Stimulated activated CD8-positive, alpha-beta memory T cell treated with anti-CD3 and anti-CD28 coated beads, Interleukin-2, amount 100 ng/mL, for 48 hours (primary cell): ENCODE measurements at regions not wholly inside any gene's neighbourhood (a gene's known extent, or its start where the extent isn't known, plus 50 kb on each side); places are given as distances from the start of the nearest gene placed in this dataset.
"Not testable (repeated sequence)": the region's sequence is repeated elsewhere in the genome, so short reads cannot be mapped to it uniquely, and the experiment has no call there.

Experiments
- DNase-seq, 2 donors: peaks; one replicate each; pipeline ENCODE4 v3.0.0-alpha.2; 2020; ENCODE audit warnings: low read depth in 2 of 2

DNA sequence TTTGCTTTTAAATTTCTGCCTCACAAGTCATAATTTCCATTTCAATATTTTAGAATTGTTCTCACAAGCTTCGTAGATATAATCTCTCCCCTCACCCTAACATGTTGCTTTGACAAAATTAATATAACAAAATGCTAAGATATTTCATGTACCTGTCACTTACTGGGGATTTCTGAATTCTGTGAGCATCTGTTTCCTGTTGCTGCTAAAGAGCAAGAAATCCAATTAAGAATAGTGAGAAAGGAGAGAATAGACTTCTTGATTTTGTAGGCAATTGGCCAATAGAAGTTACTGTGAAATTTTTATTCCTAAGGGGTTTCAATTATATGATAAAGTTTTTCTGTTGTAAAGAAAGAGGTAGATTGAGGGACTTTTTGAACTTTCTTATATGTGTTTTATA is 796.5 kb upstream of the ARRDC3 start:
- DNase-seq: no peak

- DNase-seq: no peak
These were observed 794.9 kb upstream of the ARRDC3 start for GRCh38 chr5:92177926-92178487.

DNA sequence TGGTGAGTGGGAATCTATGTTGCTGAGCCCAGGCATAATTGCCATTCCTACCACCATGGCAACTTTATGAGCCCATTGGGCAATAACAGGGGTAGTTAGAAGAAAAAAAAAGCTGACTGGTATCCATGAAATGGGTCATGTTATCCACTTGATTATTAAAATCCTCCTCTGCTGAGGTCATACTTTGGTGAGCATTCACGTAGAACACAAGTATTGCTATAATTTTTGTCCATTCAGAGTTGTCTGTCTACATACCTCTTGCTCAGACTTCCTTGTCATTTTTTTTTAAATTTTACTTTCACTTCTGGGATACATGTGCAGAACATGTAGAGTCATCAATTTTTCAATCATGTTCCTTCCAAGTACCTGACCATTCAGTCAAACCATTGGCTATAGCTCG is 780.8 kb upstream of the ARRDC3 start:
- no peak for DNase-seq

- no peak for DNase-seq
These were observed 764.7 kb upstream of the ARRDC3 start for GRCh38 chr5:92147798-92148197.

GRCh38 chr5:92147266-92147665 is 764.1 kb upstream of the ARRDC3 start:
- DNase-seq: no peak

GRCh38 chr5:92145852-92146251 is 762.7 kb upstream of the ARRDC3 start:
- DNase-seq: no peak

DNA sequence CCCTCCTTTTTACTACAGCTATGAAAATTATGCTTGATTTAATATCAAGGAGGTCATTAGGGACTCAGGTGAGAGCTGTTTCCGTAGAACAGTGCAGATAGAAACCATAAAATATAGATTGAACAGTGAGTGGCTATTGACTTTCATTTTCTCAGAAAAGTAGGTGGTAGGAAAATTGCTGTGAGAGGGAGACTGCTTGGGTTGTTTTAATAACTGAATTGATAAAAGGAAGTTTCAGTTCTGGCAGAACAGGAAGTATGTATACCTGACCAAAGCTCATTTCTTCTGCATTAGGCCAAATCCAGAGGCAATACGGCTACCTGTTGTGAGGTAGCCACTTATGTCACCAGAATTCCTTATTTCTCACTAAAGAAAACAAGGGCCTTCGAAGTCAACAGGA is 761.7 kb upstream of the ARRDC3 start:
- DNase-seq: no peak

- not testable (repeated sequence) for DNase-seq
These were observed 749.3 kb upstream of the ARRDC3 start for GRCh38 chr5:92132294-92132908.

GRCh38 chr5:92126182-92126581 is 743.1 kb upstream of the ARRDC3 start:
- no peak for DNase-seq

DNA sequence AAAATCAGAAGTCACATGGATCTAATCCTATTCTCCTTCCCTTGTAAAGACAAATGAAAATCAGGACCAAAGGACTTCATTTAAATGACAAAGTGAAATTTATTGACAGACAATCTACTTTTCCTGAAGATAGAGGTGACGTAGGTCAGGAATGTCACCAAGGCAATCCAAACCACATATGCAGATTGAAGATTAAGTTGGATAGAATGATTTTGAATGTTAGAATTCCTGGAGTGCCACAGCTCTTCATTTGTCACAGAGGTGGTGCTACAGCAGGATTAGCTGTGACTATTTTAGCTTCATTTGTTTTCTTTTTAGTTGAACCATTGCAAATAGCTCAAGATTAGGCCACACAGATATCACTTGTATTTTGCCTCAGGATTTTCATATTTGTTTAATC is 736.0 kb upstream of the ARRDC3 start:
- DNase-seq: no peak

DNA sequence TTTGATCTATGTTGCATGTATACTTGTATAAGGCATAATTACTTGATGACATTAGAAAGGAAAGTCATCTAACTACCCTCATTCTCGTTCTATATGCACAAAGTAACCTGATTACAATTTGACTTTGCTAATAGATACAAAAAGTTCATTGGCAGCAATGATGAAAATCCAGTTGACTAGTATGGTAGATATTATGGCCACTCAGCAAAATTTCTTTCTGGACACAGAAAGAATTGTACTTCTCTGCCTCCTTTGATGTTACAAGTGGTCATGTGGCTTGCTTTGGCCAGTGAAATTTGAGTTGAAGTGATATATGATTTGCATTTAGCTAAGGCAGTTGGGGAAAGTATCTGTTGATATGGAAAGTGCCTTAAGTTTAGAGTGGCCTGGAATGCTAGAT is 723.7 kb upstream of the ARRDC3 start:
- DNase-seq: no peak

DNA sequence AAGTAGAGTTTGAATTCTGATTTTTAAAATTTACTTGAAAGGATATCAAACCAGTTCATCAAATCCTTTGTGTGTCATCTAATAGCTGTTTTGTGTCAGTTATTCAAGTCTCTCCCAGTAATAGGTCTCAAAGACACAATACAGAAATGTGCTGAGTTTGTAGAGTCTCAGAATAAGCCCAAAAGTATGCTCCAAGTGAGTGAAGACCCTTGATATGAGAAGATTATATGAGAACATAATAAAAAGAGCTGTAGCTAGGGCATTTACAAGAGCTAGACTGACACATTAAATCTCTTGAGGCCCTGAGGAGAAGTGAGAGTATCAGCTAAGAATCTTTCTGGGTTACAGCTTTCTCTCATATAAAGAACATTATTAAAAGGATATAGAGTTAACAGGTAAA is 721.0 kb upstream of the ARRDC3 start:
- no peak for DNase-seq

DNA sequence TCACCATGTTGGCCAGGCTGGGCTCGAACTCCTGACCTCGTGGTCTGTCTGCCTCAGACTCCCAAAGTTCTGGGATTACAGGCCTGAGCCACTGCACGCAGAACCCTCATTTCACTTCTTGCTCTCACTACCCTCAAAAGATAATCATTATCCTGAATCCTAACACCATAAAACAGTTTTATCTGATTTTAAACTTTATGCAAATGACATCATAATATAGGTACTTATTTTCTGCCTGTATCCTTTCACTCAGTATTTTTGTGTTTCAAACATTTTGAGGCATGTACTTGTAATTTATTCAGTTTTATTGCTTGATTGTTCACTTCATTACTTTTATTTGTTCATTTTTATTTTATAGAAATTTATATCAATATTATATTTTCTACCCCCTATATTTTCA is 719.2 kb upstream of the ARRDC3 start:
- no peak for DNase-seq

DNA sequence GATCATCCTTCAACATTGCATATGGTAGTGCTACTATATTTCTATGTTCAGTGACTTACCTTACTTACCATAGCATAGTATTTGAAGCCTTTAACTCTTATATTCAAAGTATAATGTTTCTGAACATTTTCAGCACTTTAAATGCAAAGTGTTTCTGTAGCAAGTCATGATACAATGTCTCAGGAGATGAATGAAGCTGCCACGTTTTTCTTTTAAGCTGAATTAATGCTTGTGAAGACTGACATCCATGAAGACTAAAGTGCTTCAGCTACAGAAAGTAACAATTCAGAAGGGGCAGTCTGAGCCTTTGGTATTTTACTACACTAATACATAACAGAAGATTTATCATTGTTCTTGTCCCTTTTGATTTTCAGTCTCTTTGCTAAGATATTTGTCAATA is 709.1 kb upstream of the ARRDC3 start:
- no peak for DNase-seq

DNA sequence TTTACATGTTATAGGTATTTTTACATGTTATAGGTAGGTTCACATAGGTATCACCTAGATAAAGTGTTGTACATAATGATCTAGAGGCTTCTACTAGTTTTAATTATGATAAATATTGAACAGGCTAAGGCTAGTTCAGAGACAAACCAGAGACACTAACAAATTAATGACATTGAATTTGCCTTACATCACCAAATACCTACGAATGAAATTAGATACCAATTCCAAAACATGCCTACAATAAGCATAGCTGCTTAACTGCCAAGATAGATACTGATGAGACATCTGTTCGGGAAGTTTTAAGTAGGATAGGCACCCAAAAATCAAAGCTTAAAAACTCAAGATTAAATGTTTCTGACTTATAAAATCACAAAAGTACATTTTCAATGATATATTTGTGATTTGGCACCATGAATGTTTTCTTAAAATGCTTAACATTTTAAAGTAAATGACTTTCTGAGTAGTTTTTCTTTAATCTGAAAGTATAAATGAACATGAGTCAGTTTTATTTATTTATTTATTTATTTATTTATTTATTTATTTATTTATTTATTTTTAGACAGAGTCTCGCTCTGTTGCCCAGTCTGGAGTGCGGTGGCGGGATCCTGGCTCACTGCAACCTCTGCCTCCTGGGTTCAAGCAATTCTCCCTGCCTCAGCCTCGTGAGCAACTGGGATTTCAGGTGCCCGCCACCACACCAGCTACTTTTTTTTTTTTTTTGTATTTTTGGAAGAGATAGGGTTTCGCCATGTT is 703.1 kb upstream of the ARRDC3 start:
- no peak for DNase-seq

GRCh38 chr5:92081958-92082712 is 699.0 kb upstream of the ARRDC3 start:
- no peak for DNase-seq

DNA sequence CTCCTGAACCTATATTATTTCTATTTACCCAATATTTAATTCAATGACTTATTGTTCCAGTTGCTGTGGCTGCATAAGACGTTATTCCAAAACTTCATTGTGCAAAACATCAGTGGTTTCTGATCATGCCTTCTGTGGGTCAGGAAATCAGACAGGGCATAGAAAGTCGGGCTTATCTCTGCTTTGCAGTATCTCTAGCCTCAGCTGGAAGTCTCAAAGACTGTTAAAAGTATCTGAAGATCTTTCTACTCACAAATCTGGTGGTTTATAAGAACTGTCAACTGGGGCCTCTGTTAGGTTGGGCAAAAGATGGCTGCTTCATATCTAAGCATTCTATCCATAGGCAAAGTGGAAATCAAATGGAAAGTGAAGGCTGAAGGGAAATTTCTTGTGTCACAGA is 687.7 kb upstream of the ARRDC3 start:
- no peak for DNase-seq

- no peak for DNase-seq
These were observed 681.9 kb upstream of the ARRDC3 start for GRCh38 chr5:92064993-92065392.

DNA sequence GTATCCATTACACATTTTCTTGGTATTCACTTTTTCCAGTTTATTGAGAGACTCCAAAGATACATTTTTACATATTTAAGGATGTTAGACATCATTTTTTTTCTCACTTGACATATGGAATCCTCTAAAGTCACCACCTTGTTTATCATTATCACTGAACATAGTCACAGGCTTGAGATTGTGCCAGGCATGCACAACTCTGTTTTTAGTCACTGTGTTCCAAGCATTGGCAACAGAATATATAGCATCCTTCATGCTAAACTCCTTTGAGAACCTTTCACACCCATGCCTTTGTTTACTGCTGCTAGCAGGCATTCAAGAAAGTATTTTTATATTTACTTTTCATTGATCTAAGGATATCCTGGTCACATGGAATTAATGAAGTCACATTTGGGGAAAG is 668.6 kb upstream of the ARRDC3 start:
- no peak for DNase-seq

DNA sequence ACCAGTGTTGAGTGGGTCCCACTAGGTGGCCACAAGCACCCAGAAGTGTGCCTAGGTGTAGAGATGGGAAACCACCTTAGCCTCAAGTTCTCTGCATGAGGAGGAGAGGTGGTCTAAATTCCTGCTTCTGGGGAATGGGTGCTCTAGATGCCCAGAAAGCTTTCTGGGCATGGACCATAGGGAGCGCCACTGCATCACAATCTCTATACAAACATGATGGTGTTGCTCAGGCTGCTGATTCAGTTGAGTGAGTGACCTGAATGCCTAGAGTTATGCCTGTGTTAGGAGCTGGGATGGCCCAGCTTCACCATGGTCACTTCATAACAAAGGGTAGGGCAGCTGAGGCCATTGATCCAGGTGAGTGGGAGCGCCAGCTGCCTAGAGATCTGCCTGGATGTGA is 667.9 kb upstream of the ARRDC3 start:
- no peak for DNase-seq

DNA sequence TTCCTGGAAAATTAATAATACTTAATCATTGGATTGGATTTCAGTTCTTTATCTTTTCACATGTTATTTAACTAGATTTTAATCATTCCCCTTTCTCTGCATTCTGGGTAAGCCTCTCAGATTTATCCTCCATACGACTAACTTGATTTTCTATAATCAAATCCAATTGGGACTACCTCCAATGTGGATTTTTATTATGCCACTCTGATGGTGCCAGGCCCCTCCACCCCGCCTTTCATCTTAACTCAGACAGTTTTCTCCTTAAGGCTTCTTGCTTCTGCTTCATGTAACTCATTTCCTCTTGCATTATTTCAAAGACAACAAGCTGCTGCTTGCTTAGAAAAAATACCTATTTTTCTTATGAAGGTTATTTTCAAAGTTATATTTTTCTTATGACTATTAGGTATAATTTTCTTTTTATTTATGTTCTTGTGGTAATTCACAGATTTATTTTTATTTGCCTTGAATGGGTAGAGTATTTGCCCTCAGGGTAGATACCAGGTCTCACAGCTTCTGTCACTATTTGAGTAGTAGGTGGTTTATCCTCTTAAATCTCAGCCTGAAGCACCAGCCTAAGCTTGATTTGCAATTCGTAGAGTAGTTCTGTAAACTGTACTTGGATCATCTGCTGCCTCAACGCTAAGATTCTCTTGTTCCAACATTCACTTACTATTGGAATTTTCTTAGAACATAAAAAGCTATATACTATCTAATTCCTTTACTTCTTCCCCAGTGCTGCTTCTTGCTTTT is 659.0 kb upstream of the ARRDC3 start:
- no peak for DNase-seq

GRCh38 chr5:92041206-92041605 is 658.1 kb upstream of the ARRDC3 start:
- no peak for DNase-seq
